ENCODE measurements at regions not wholly inside any gene's neighbourhood (a gene's known extent, or its start where the extent isn't known, plus 50 kb on each side); places are given as distances from the start of the nearest gene placed in this dataset.

DNA sequence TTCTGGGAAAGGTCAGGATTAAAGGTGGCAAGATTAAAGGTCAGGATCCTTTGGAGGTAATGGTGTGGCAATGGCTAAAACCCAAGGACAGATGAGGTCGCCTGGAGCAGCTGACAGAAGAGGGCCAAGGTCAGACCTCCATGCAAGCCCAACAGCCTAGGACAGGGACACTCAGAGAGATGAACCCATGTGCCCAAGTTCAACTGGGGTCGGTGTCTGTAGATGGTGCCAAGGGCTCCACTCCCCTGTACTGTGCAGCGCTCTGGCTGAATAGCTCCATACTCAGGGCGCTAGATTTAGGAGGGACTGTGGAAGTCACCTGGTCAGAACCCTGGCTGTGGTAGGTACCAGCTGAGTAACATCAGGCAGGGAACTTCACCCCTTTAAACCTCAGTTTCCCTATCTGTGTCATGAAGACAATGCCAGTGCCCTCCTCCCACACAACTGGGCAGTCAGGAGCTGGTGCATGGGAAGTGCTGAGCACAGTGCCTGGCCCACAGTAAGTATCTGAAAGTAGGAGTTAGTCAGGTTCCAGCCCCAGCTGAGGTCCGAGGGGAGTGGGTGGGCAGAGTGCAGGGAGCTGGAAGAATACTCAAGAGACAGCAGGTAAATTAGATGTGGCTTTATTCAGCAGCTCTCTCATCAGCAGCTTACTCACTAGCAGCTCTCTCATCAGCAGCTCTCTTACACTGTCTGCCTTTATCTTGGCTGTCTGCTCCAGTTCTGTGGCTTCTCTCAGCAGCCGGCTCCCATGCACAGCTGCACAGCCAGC lies 327.1 kb downstream of the GLRX3 start:
- no peak for DNase-seq (ENCODE audit: low spot score)

DNA sequence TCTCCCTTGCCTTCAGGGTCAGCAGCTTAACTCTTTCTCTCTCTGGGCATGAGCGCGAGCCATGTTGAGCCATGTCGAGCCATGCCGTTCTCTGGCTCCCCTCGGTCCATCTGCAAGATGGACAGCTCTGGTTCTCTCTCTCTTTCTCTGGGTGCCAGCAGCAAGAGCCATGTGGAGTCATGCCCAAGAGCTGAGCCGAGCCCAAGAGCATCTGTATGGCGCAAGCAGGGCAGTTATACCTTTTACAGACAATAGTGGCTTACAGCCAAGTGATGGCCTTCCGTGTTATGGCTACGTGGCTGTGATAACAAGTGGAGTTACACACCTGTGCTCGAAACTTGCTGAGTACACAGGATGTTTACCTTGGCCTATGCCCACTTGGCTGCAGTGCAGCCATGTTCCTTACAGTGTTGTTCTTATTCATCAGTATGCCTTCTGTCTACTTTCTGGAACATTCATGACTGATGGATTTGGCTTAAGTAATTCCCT lies 327.7 kb downstream of the GLRX3 start:
- no peak for DNase-seq (ENCODE audit: low spot score)

DNA sequence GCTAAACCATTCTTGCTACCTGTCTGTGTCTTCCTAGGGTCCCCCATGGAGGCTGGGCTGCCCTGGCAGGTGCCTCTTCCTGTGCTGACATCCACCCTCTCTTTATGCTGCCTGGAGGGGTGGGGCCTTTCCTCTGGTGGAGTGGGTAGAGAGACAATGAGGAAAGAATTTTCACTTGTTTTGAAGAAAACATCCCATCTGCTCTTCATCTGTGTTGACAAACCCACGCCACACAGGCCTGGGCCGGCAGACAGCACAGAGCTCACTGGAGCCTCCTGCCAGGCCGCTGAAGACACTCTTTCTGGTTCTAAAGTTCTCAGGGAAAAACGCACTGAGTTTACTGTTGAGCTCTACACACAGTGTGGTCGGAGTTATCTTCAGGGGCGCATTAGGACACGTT lies 328.2 kb downstream of the GLRX3 start:
- no peak for DNase-seq (ENCODE audit: low spot score)

DNA sequence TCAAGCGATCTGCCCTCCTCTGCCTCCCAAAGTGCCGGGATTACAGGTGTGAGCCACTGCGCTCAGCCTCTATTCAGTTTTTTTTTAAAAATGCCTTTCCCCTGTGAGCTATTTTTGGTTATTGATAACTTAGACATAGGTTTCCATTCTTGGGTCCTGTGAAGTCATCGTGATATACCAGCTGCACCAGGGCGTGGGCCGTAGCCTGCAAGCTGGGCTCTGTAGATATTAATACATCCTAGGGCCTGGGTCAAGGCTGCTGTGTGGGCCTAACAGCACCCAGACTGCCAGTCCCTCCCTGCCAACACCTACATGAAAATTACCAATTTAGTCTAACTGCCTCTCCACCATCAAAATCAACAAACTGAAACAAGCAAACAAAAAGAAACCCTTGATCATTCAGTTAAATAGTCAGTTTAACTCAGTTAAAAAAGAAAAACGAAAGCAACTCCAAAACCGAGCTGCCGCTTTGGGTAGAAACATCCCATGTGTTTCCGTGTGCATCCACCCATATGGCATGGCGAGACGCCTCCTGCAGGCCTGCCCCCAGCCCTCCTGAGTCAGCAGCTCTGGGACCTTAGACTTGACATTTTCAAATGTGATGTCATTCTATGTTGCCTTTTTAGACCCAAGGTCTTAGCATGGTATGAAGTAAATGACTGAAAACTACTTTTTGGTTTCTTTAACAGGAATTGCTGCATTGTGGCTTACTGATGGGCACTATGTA lies 330.2 kb downstream of the GLRX3 start:
- no peak for DNase-seq (ENCODE audit: low spot score)

DNA sequence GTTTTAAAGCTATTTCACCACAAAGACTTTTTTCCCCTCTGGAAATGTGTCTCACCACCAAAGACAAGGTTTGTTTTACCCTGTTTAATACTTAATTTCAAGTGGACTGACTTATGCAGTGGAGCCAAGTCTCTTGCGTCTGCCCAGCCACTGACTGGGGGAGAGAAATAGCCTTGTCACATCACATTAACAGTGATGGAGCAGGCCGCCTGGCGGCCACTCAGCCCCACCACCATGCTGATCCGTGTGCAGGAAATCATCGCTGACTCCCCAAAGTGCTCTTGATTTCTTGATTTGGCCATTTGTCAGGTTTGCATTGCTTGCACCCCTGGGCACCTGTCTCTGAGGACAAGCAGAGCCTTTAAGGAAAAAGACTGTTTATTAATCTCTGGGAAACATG lies 334.1 kb downstream of the GLRX3 start:
- no peak for DNase-seq (ENCODE audit: low spot score)

DNA sequence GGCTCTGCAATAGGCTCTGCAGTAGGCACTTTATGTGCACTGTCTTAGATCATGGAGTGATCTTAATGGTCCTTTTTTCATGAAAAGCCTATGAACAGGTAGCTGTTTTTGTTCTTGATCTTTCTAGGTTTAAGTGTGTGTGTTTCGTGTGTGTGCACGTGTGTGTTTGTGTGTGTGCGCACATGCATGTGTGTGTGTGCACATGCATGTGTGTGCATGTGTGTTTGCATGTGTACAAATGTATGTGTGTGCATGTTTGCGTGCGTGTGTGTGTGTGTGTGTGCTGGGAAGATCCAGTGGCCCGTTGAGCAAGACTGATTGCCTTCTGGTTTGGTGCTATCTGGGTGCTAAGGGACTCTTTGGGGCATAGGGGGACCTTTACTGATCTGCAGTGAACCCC lies 334.8 kb downstream of the GLRX3 start:
- DNase-seq (ENCODE audit: low spot score): no peak

DNA sequence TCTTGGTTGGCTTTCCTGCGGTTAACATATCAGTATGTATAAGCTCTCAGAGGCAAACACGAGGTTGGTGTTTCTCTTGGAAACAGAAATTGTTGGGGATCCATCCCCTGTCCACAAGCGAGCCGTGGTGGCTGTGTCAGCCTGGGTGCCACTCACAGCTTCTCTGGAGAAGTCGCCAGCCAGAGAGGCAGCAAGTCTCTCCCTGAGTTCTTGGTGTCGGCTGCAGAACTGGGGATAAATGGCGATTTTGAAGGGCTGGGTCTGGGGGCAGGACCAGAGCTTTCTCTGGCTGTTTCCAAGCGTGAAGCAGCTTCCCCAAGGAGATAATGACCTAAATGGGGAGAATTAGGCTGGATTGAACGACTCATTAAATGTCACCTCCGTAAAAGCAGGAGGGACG lies 335.3 kb downstream of the GLRX3 start:
- no peak for DNase-seq (ENCODE audit: low spot score)

DNA sequence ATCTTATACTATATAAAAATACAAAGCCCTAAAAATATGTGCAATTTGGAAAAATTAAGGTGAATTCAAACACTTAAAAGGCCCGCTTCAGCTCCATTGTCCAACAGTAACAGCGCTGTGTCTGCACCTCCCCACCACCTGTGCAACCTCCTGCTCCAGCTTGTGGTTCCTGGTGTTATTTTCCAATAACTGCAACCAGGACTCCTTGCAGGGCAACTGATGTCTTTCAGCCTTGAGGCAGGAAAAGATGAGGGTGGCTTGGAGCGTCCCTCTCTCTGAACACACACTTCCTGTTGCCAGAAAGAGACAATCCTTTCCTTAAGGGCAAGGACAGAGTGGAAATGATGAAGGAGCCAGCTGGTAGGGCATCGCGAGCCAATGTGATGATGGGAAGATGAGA lies 336.0 kb downstream of the GLRX3 start:
- DNase-seq (ENCODE audit: low spot score): no peak

DNA sequence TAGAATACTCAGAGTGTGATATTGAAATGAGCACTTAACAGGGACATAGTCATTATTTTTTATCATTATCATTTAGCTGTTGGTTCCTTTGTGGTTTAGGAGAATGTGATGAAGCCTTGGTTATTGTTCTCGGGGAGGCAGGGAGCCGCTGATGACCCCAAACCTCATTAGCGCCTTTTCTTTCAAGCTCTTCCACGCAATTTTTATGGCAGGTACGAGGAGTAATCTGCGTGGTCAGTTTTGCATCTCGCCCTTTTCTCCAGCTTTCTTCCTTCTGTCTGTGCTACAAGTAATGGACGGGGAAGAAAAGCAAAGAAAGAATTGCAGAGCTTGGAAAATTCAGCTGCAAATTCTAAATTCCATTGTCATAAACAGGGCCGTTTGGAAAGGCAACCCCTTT lies 338.4 kb downstream of the GLRX3 start:
- DNase-seq (ENCODE audit: low spot score): no peak

DNA sequence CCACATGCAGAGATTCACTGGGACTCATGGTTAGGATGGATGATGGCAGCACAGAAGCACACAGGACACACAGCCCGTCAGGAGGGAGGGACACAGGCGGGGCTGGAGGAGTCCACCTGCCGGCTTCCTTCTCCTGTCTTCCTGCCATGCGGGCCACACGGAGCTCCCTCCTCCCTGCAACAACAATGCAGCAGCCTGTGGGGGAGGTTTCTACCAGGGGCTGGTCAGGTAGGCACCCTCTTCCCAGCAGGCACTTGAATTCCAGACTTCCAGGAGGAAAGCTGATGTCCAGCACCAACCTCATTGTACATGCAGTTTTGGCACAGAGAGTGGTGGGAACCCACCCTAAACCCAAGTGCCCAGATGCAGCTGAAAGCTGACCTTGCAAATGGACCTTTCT lies 341.2 kb downstream of the GLRX3 start:
- DNase-seq (ENCODE audit: low spot score): no peak

DNA sequence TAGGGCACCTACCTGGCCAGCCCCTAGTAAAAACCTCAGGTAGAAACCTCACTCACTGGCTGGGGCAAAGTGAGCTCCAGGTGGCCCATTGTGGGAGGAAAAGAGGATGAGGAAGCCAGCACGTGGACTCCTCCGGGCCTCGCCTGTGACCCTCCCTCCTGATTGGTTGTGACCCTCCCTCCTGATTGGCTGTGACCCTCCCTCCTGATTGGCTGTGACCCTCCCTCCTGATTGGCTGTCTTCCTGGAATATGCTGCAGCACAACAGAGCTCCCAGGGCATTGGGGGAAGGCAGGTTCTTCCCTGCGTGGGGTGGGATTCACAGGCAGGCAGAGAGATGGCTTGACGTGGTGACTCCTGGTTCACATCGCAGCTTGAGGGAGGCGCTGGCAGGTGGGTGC lies 343.0 kb downstream of the GLRX3 start:
- DNase-seq (ENCODE audit: low spot score): no peak

DNA sequence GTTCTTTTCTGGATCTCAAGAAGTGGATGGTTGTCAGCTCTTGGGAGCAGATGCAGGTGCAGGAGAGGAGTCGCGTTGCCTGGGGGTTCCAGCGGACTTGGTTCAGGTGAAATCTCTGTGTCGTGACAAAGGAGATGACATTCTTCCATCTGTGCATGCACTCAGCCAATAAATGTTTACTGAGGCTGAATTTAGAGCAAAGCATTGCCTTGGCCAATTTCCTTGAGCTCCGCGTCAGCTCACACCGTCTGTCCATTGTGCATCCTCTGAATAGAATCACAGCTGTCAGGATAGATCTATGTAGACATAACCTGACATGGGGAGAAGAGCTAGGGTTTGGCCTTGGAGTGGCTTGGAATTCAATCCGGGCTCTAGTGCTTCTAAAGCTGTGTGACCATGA lies 343.7 kb downstream of the GLRX3 start:
- DNase-seq (ENCODE audit: low spot score): no peak

DNA sequence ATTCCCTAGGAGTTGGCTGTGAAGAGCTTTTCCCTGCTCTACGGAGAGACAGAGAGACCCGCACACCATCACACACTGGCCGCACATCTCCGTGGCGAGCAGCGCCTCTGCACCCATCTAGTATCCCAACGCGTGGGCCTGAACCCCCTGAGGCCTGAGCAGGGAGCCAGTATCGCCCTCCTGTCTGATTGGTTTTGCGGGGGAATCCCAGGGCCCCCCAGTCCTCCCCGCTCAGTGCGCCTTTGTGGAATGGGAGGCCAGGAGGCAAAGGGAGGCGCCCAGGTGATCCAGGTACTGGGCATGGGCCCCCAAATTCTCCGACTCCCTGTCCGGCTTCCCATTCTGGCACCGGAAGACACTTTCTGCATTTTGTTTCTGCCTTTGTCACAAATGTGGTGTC lies 344.3 kb downstream of the GLRX3 start:
- DNase-seq (ENCODE audit: low spot score): no peak

DNA sequence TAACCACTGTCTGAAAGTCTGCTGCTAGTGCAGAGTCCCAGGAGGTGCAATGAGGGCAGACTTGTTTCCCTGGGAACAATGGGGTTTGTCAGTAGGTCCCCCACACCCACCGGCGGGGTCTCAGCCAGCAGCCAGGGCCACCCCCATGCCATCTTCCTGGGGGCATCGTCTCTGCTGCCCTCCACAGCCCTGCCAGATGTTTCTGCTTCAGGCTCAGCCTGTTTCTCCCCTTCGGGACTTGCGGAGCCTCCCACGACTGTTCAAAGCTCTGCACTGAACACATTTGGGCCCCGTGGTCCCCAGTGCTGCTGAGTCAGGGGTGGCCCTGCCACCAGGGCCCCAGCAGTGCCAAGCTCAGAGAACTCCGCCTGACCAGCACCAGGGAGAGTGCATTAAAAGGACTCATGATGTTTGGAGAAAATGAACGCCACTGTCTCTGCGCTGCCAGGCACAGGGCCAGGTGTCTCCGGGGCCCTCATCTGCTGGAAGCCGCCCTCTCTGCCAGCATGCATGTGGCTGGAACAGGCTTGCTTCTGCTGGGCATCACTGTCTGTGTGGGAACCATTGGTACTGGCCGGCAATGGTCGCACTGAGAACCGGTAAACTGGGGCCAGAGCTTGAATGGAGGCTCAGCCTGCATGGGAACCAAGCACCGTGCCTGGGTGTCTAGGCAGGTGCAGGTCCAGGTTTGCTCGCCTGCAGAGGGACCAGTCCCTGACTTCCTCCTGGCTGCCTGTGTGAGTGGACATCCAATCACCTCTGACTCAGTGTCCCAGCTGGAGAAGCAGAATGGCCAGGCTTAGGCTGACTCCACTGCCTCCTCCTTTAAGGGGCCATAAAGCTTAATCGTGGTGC lies 345.1 kb downstream of the GLRX3 start:
- DNase-seq (ENCODE audit: low spot score): no peak

DNA sequence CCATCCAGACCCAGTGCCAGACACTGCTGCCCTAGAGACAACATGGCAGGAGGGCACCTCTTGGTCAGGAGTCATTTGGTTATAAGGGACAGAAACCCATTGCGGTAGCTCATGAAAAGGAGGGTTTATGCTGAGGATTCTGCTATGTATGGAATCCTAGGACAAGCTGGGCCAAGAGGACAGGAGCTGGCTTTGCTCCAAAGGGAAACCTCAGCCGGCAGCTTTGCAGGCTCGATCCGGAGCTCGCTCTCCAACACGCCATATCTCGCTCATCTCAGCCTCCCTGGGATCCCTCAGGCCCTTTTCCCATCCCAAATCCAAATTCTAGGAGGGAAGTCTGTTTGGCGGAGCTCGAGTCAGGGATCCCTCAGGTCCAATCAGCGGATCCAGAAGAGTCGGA lies 345.7 kb downstream of the GLRX3 start:
- no peak for DNase-seq (ENCODE audit: low spot score)

DNA sequence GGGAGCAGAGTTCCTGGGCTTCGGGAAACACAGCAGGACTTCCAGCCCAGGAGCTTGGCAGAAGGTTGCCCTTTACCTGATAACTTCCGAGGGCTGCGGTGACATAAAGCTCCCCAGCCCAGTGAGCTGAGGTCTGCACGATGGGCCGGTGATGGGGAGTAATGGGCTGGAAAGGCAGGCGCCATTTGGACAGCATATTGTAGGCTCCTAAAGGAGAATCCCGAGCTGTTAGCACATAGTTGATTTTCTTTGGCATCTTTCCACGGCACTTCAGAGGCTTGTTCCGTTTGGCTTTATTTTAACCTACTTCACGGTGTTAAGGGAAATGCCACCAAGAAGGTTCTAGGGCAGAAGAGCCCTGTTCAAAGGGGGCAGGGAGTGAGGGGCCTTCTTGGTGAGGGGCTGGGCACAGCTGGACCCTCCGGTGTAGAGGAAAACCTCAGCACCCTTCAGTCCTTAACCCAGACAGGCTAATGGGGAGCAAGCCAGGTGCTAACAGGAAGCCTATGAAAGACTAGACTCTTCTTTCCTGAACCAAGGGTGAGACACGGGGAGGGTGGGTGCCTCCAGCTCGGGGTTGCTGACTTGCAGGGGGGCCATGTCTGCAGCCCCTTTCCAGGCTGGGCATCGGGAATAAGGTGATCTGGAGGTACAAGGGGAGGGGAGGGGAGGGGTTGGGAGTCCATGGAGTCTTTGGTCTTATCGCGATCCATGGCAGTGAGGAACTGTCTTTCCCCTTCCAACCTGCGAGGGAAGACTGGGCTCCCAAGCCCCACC lies 347.7 kb downstream of the GLRX3 start:
- no peak for DNase-seq (ENCODE audit: low spot score)

DNA sequence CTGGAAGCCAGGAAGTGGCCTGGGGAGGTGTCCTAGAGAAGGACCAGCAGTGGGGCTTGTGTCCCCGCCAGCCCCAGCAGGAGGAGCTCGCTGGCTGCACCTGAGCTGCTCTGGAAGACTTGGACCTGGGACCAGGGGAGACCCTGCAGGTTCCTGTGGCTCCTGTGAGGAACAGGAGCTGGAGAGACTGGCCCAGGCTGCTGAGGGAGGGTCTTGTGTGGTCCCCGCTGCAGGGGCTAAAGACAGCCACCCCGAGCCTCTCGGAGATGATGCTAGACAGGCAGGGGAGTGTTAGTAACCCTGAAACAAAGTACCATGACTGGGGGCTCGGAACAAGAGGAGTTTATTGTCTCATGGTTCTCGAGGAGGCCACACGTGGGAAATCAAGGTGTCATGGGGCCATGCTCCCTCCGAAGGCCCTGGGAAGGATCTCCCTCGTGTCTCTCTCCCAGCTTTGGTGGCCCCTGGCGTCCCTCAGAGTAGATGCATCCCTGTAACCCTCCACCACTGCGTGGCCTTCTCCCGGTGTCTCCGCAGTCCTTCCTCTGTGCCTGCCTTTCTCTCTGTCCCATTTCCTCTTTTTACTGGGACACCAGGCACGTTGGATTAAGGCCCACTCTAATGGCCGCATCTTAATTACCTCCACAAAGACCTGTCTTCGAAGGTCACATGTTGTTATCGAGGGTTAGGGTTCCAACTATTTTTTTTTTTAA lies 348.4 kb downstream of the GLRX3 start:
- no peak for DNase-seq (ENCODE audit: low spot score)

DNA sequence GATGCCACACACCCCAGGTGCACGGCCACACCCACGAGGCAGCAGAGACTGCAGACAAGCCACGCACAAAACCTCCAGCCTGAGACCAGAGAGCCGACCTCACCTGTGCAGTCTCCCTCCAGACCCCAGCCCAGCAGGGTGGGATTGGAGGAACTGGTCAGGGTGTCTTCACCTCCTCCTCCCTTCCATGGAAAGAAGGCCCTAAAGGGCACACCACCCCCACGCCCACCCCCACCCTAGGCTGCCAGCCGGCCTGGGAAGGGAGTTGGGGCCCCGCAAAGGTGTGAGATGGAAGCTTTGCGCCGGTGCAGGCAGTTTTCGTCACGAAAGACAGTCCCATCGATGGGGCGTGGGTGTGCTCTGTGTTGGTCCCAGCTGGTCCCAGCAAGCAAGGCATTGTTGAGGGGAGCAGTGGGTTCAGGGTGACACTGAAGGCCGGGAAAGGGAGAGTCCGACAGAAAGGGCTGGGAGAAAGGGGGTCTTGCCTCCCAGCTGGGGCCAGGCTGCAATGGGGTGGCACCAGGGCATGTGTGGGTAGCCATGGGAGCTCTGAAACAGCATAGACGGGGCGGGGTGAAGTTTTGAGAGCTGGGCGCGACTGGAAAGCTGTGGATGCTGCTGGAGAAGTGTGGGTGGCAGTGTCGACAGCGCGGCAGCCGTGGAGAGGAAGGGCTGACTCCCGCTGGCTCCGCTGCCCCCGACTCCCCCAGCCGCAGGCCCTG lies 349.2 kb downstream of the GLRX3 start:
- DNase-seq (ENCODE audit: low spot score): no peak

DNA sequence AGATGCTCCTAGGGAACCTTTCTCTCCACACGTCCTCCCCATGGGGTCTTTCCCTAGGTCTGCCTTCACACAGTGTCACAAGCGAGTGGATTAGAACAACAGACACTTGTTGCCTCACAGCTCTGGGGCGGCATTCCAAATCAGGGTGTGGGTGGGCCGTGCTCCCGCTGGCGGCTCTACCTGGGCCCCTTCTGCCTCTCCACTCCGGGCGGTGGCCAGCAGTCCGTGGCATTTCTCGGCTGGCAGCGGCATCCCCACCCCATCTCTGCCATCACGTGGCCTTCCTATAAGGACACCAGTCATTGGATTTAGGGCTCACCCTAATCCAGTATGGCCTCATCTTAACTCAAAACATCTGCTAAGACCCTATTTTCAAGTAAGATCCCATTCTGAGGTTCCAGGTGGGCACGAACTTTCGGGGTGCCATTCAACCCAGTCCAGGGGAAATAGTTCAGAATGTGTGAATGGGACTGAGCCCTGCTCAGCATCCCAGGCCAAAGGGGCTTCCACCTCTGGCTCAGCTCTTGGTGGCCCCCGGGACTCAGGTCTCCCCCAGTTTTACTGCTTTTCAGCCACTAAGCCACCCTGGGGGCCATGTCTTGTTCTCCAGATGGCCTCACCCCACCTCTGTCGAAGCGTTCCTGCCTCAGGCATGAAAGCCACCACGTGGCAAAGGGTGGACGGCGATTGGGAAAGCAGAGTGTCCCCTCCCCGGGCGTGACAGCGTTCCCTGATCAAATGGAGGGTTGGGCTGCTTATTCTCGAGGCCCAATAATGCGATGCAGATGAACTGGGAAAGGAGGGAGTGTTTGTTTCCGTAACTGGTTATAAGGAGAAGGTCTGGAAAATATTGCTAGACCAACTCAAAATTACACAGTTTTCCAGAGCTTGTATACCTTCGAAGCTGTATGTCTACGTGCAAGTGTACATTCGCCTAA lies 350.0 kb downstream of the GLRX3 start:
- DNase-seq (ENCODE audit: low spot score): no peak

All from LoVo (cell line).